ENCODE measurements at regions not wholly inside any gene's neighbourhood (a gene's known extent, or its start where the extent isn't known, plus 50 kb on each side); places are given as distances from the start of the nearest gene placed in this dataset.

GRCh38 chr9:109992293-109992692 lies 212.3 kb downstream of the PALM2AKAP2 start:
- DNase-seq: no peak
- Histone ChIP-seq H3K27ac (ENCODE audit: low read depth in 1 of 2, low read length in 1 of 2) (no peak overlapping the region), H3K36me3 (ENCODE audit: control insufficient read depth in 4 of 4, insufficient read depth in 4 of 4, low read length in 4 of 4) (peaks cover 0 to 9% (median 0%) of the 10 kb centered on the region in 4 donors), H3K4me3 (no peak overlapping the region), H3K4me1 (ENCODE audit: control insufficient read depth in 5 of 5, insufficient read depth in 5 of 5, low read length in 5 of 5) (peaks cover 0 to 1% (median 0%) of the 10 kb centered on the region in 5 donors), H3K9me3 (ENCODE audit: control insufficient read depth in 4 of 4, insufficient read depth in 3 of 4, low read length in 3 of 4) (peaks cover 0 to 3% (median under 1%) of the 10 kb centered on the region in 4 donors), H3K27me3 (ENCODE audit: control insufficient read depth in 3 of 3, insufficient read depth in 3 of 3, low read length in 2 of 3) (no peaks in the 10 kb centered on the region), H3K9ac (ENCODE audit: insufficient read depth in 1 of 2, low read length in 2 of 2) (no peak overlapping the region)
- 68 to 91% methylated on average over 1 of the region's 1 CpG for WGBS, 2 donors
- ATAC-seq (ENCODE audit: insufficient read depth, low FRiP score): no peak
- TF ChIP-seq, protein P1, sequence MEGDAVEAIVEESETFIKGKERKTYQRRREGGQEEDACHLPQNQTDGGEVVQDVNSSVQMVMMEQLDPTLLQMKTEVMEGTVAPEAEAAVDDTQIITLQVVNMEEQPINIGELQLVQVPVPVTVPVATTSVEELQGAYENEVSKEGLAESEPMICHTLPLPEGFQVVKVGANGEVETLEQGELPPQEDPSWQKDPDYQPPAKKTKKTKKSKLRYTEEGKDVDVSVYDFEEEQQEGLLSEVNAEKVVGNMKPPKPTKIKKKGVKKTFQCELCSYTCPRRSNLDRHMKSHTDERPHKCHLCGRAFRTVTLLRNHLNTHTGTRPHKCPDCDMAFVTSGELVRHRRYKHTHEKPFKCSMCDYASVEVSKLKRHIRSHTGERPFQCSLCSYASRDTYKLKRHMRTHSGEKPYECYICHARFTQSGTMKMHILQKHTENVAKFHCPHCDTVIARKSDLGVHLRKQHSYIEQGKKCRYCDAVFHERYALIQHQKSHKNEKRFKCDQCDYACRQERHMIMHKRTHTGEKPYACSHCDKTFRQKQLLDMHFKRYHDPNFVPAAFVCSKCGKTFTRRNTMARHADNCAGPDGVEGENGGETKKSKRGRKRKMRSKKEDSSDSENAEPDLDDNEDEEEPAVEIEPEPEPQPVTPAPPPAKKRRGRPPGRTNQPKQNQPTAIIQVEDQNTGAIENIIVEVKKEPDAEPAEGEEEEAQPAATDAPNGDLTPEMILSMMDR (IDR thresholded peaks at IDR 0.05; ENCODE audit: control extremely low read depth, extremely low read depth): no peak

- TF ChIP-seq, protein P1 (IDR thresholded peaks at IDR 0.05; ENCODE audit: control extremely low read depth, extremely low read depth): no peak
- H3K27ac ChIP-seq (ENCODE audit: low read depth in 1 of 2, low read length in 1 of 2): no peak overlapping the region
- H3K4me3 ChIP-seq: no peak overlapping the region
- peaks cover 0 to 9% (median 0%) of the 10 kb centered on the region in 4 donors for H3K36me3 ChIP-seq (ENCODE audit: control insufficient read depth in 4 of 4, insufficient read depth in 4 of 4, low read length in 4 of 4)
- H3K9me3 ChIP-seq (ENCODE audit: control insufficient read depth in 4 of 4, insufficient read depth in 3 of 4, low read length in 3 of 4): no peaks in the 10 kb centered on the region
- H3K27me3 ChIP-seq (ENCODE audit: control insufficient read depth in 3 of 3, insufficient read depth in 3 of 3, low read length in 2 of 3): no peaks in the 10 kb centered on the region
- 65 to 77% methylated on average over 2 of the region's 2 CpGs for WGBS, 2 donors
- peaks cover 0 to 1% (median 0%) of the 10 kb centered on the region in 5 donors for H3K4me1 ChIP-seq (ENCODE audit: control insufficient read depth in 5 of 5, insufficient read depth in 5 of 5, low read length in 5 of 5)
- DNase-seq (no peak), ATAC-seq (ENCODE audit: insufficient read depth, low FRiP score) (no peak)
- H3K9ac ChIP-seq (ENCODE audit: insufficient read depth in 1 of 2, low read length in 2 of 2): no peak overlapping the region
Measured at GRCh38 chr9:109993250-109993978, 213.4 kb downstream of the PALM2AKAP2 start.

GRCh38 chr9:109994141-109994540 lies 213.8 kb downstream of the C9orf152 start:
- Histone ChIP-seq H3K27ac (ENCODE audit: low read depth in 1 of 2, low read length in 1 of 2) (no peak overlapping the region), H3K4me3 (no peak overlapping the region), H3K4me1 (ENCODE audit: control insufficient read depth in 5 of 5, insufficient read depth in 5 of 5, low read length in 5 of 5) (peaks cover 0 to 5% (median 0%) of the 10 kb centered on the region in 5 donors), H3K9ac (ENCODE audit: insufficient read depth in 1 of 2, low read length in 2 of 2) (no peak overlapping the region), H3K36me3 (ENCODE audit: control insufficient read depth in 4 of 4, insufficient read depth in 4 of 4, low read length in 4 of 4) (peaks cover 0 to 9% (median 0%) of the 10 kb centered on the region in 4 donors), H3K27me3 (ENCODE audit: control insufficient read depth in 3 of 3, insufficient read depth in 3 of 3, low read length in 2 of 3) (no peaks in the 10 kb centered on the region), H3K9me3 (ENCODE audit: control insufficient read depth in 4 of 4, insufficient read depth in 3 of 4, low read length in 3 of 4) (no peaks in the 10 kb centered on the region)
- DNase-seq: no peak
- TF ChIP-seq, protein P1 (IDR thresholded peaks at IDR 0.05; ENCODE audit: control extremely low read depth, extremely low read depth): no peak
- no peak for ATAC-seq (ENCODE audit: insufficient read depth, low FRiP score)
- 83 to 88% methylated on average over 3 of the region's 3 CpGs for WGBS, 2 donors

Data from lung (tissue), 11 donors.